ENCODE measurements at regions not wholly inside any gene's neighbourhood (a gene's known extent, or its start where the extent isn't known, plus 50 kb on each side); places are given as distances from the start of the nearest gene placed in this dataset.

GRCh38 chr15:62498278-62498677, 333.2 kb upstream of the C2CD4B start:
- TF ChIP-seq, protein P1, sequence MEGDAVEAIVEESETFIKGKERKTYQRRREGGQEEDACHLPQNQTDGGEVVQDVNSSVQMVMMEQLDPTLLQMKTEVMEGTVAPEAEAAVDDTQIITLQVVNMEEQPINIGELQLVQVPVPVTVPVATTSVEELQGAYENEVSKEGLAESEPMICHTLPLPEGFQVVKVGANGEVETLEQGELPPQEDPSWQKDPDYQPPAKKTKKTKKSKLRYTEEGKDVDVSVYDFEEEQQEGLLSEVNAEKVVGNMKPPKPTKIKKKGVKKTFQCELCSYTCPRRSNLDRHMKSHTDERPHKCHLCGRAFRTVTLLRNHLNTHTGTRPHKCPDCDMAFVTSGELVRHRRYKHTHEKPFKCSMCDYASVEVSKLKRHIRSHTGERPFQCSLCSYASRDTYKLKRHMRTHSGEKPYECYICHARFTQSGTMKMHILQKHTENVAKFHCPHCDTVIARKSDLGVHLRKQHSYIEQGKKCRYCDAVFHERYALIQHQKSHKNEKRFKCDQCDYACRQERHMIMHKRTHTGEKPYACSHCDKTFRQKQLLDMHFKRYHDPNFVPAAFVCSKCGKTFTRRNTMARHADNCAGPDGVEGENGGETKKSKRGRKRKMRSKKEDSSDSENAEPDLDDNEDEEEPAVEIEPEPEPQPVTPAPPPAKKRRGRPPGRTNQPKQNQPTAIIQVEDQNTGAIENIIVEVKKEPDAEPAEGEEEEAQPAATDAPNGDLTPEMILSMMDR (IDR thresholded peaks at IDR 0.05) = no peak
- no peak for TF ChIP-seq POLR2AphosphoS5 (IDR thresholded peaks at IDR 0.05; ENCODE audit: insufficient read depth in 1 of 2, low read depth in 1 of 2)
